GM12874 (cell line): ENCODE measurements at regions not wholly inside any gene's neighbourhood (a gene's known extent, or its start where the extent isn't known, plus 50 kb on each side); places are given as distances from the start of the nearest gene placed in this dataset.

Source experiments
- CTCF ChIP-seq: IDR thresholded peaks from 2 replicates; pipeline ENCODE4 v1.5.1; 2011; ENCODE audit warnings: low read depth, mild to moderate bottlenecking, control low read depth, low read length, moderate library complexity; ENCODE audit not compliant: insufficient read depth

- TF ChIP-seq CTCF, result no peak
Observed at GRCh38 chr2:176678571-176678970, 409.3 kb downstream of the MTX2 start.

DNA sequence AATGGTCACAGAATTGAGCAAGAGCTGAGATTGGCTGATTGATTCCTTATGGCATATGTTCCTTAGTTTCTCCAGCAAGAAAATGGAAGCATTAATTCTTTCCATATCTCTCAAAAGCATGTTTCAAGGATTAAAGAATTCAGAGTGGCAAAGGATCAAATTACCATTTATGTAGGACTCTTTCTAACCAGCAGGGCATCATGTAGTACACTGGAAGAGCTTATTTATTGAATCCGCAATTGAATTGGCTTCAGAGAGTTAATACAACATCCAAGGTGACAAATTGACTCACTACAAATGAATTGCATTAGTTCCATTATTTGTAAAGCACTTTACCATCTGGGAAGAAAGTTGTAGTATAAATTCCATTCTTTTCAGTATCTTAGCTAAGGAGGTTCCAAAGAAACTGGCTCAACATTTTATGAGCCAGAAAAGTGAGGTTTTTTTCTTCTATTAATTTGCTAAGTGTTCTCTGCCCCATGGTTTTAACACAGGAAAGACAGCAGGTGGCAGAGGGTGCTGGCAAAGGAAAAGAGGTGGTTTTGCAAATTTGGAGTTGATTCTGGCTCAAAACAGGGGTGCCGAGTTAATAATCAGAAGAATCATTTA lies 409.9 kb downstream of the MTX2 start:
- no peak for TF ChIP-seq CTCF

- TF ChIP-seq CTCF, result no peak
Observed at GRCh38 chr2:176680916-176681516, 411.8 kb downstream of the MTX2 start.

DNA sequence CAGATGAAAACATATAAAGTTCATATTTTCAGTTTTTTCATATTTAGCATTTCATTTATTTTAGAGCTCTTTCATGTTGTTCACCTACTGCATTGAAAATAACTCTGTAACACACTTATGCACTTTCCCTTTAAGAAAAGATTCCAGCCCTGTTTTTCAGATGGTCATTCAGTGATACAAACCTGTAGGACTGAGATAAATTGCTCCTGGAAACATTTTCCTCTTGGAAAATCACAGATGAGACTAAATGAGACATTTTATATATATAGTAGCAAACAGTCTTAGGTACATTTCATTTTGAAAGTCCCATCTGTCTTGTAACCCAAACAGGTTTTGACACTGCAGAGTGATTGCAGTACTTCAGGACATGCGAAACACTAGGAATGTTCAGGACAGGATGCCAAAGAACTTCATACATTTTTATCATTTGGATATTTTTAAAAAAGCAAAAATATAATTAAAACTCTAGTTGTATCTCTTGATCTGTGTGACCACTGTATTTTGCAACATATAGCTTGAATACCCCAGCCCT lies 412.4 kb downstream of the MTX2 start:
- no peak for TF ChIP-seq CTCF

- no peak for TF ChIP-seq CTCF
Observed at GRCh38 chr2:176682278-176682677, 413.0 kb downstream of the MTX2 start.

GRCh38 chr2:176683618-176684111 lies 414.4 kb downstream of the MTX2 start:
- no peak for TF ChIP-seq CTCF

GRCh38 chr2:176685908-176686307 lies 416.7 kb downstream of the MTX2 start:
- TF ChIP-seq CTCF, result no peak
